ENCODE measurements at regions not wholly inside any gene's neighbourhood (a gene's known extent, or its start where the extent isn't known, plus 50 kb on each side); places are given as distances from the start of the nearest gene placed in this dataset.

GRCh38 chr9:107064378-107064777 is 201.4 kb downstream of the ZNF462 start:
- Mint-ChIP-seq H3K9me3 (peaks cover 1% of the 10 kb centered on the region), H3K4me1 (no peaks in the 10 kb centered on the region), H3K27ac (no peak overlapping the region), H3K4me3 (no peak overlapping the region), H3K27me3 (peaks cover 7% of the 10 kb centered on the region), H3K36me3 (no peaks in the 10 kb centered on the region)
- no peak for ATAC-seq (ENCODE audit: low read depth)
- no peak for DNase-seq
- POLR2A ChIA-PET, result no interaction called here

GRCh38 chr9:107065549-107065948 is 202.6 kb downstream of the ZNF462 start:
- POLR2A ChIA-PET, result no interaction called here
- Mint-ChIP-seq H3K4me3 (no peak overlapping the region), H3K27me3 (peaks cover 8% of the 10 kb centered on the region), H3K27ac (no peak overlapping the region), H3K4me1 (no peaks in the 10 kb centered on the region), H3K36me3 (no peaks in the 10 kb centered on the region), H3K9me3 (peaks cover 1% of the 10 kb centered on the region)
- no peak for ATAC-seq (ENCODE audit: low read depth)
- no peak for DNase-seq

GRCh38 chr9:107067739-107068416 is 204.9 kb downstream of the ZNF462 start:
- POLR2A ChIA-PET, result no interaction called here
- Mint-ChIP-seq H3K4me3 (no peak overlapping the region), H3K27ac (no peak overlapping the region), H3K27me3 (peaks cover 5% of the 10 kb centered on the region), H3K36me3 (no peaks in the 10 kb centered on the region), H3K9me3 (peaks cover 1% of the 10 kb centered on the region), H3K4me1 (no peaks in the 10 kb centered on the region)
- no peak for ATAC-seq (ENCODE audit: low read depth)
- no peak for DNase-seq

DNA sequence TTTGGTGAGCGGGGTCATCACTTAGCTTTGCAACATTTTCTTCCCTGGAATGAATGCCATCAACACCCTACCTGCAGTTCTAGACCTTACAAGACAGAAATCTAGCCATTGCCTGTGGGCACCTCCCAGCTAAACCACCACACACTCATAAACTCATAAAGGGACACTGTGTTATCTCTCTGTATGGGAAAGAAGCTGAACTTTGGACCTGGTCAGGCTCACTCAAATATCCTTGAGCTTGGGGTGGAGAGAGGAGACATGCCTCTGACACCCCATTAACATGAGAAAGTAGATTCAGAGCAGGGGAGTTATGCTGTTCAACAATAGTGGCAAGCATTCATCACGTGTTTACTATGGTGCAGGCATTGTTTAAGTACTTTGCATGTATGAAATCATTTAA is 205.6 kb downstream of the ZNF462 start:
- H3K27ac Mint-ChIP-seq, result no peak overlapping the region
- no peak overlapping the region for H3K4me3 Mint-ChIP-seq
- H3K36me3 Mint-ChIP-seq, result no peaks in the 10 kb centered on the region
- no peaks in the 10 kb centered on the region for H3K9me3 Mint-ChIP-seq
- ATAC-seq (ENCODE audit: low read depth) (no peak), DNase-seq (no peak)
- peaks cover 5% of the 10 kb centered on the region for H3K27me3 Mint-ChIP-seq
- POLR2A ChIA-PET, result no interaction called here
- H3K4me1 Mint-ChIP-seq, result no peaks in the 10 kb centered on the region

- Mint-ChIP-seq H3K4me3 (no peak overlapping the region), H3K27me3 (peaks cover 2% of the 10 kb centered on the region), H3K4me1 (no peaks in the 10 kb centered on the region), H3K36me3 (no peaks in the 10 kb centered on the region), H3K27ac (no peak overlapping the region), H3K9me3 (no peaks in the 10 kb centered on the region)
- DNase-seq (no peak), ATAC-seq (ENCODE audit: low read depth) (no peak)
- POLR2A ChIA-PET, result no interaction called here
Observed at GRCh38 chr9:107070586-107070985, 207.6 kb downstream of the ZNF462 start.

- POLR2A ChIA-PET, result no interaction called here
- no peak for ATAC-seq (ENCODE audit: low read depth)
- no peaks in the 10 kb centered on the region for H3K9me3 Mint-ChIP-seq
- no peak overlapping the region for H3K27ac Mint-ChIP-seq
- DNase-seq, result no peak
- H3K27me3 Mint-ChIP-seq, result peaks cover 2% of the 10 kb centered on the region
- no peaks in the 10 kb centered on the region for H3K36me3 Mint-ChIP-seq
- H3K4me3 Mint-ChIP-seq, result no peak overlapping the region
- H3K4me1 Mint-ChIP-seq, result no peaks in the 10 kb centered on the region
Observed at GRCh38 chr9:107078061-107078460, 205.0 kb upstream of the RAD23B start.

DNA sequence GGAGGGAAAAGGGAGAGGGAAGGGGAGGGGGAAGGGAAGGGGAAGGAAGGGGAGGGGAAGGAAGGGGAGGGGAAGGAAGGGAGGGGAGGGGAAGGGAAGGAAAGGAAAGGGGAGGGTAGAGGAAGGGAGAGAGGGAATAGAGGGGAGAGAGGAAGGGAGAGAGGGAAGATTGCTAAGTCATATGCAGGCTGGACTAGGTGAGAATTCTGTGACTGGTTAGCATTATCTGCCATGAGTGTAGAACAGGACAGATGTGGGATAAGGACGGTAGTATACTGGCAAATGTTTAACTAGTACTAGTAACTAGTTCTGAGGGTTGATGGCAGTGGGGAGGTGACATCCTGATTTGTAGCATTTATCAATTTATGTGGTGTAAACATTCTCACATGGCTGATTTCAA is 203.5 kb upstream of the RAD23B start:
- no peak for ATAC-seq (ENCODE audit: low read depth)
- H3K27ac Mint-ChIP-seq, result no peak overlapping the region
- no peaks in the 10 kb centered on the region for H3K9me3 Mint-ChIP-seq
- no peak overlapping the region for H3K4me3 Mint-ChIP-seq
- H3K4me1 Mint-ChIP-seq, result no peaks in the 10 kb centered on the region
- no peaks in the 10 kb centered on the region for H3K36me3 Mint-ChIP-seq
- POLR2A ChIA-PET, result no interaction called here
- DNase-seq, result no peak
- peaks cover 2% of the 10 kb centered on the region for H3K27me3 Mint-ChIP-seq

GRCh38 chr9:107080130-107080529 is 202.9 kb upstream of the RAD23B start:
- Mint-ChIP-seq H3K27me3 (peaks cover 2% of the 10 kb centered on the region), H3K4me1 (no peaks in the 10 kb centered on the region), H3K27ac (no peak overlapping the region), H3K36me3 (no peaks in the 10 kb centered on the region), H3K4me3 (no peak overlapping the region), H3K9me3 (no peaks in the 10 kb centered on the region)
- POLR2A ChIA-PET, result interaction anchor here (0.5 kb wide), 1 partner anchor 316 kb away, joined by 3 read pairs; no protein-coding TSS in a partner anchor
- ATAC-seq (ENCODE audit: low read depth) (no peak), DNase-seq (no peak)

- H3K27ac Mint-ChIP-seq, result no peak overlapping the region
- no peak overlapping the region for H3K4me3 Mint-ChIP-seq
- POLR2A ChIA-PET, result no interaction called here
- H3K4me1 Mint-ChIP-seq, result no peaks in the 10 kb centered on the region
- peaks cover 2% of the 10 kb centered on the region for H3K27me3 Mint-ChIP-seq
- H3K36me3 Mint-ChIP-seq, result no peaks in the 10 kb centered on the region
- no peaks in the 10 kb centered on the region for H3K9me3 Mint-ChIP-seq
- no peak for DNase-seq
- no peak for ATAC-seq (ENCODE audit: low read depth)
Observed at GRCh38 chr9:107086460-107086859, 196.6 kb upstream of the RAD23B start.

- Mint-ChIP-seq H3K9me3 (no peaks in the 10 kb centered on the region), H3K36me3 (no peaks in the 10 kb centered on the region), H3K4me1 (no peaks in the 10 kb centered on the region), H3K27me3 (peaks cover 4% of the 10 kb centered on the region), H3K27ac (no peak overlapping the region), H3K4me3 (no peak overlapping the region)
- POLR2A ChIA-PET, result no interaction called here
- DNase-seq, result no peak
- ATAC-seq (ENCODE audit: low read depth), result no peak
Observed at GRCh38 chr9:107087222-107087621, 195.9 kb upstream of the RAD23B start.

DNA sequence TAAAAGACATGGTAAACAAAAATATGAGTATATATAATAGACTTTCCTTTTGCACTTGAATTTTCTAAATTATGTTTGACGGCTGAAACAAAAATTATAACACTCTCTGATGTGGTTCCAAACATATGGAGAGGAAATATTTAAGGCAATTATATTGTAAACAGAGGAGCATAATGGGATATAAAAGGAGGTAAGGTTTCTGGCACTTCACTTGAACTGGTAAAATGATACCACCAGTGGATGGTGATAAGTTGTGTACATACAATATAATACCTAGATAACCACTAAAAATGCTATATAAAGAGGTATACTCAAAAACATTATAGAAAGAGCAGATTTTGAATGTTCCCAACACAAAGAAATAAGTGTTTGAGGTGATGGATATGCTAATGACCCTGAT is 192.9 kb upstream of the RAD23B start:
- H3K4me3 Mint-ChIP-seq, result no peak overlapping the region
- peaks cover 4% of the 10 kb centered on the region for H3K27me3 Mint-ChIP-seq
- ATAC-seq (ENCODE audit: low read depth), result no peak
- no peak for DNase-seq
- H3K27ac Mint-ChIP-seq, result no peak overlapping the region
- POLR2A ChIA-PET, result no interaction called here
- H3K9me3 Mint-ChIP-seq, result no peaks in the 10 kb centered on the region
- no peaks in the 10 kb centered on the region for H3K36me3 Mint-ChIP-seq
- no peaks in the 10 kb centered on the region for H3K4me1 Mint-ChIP-seq

DNA sequence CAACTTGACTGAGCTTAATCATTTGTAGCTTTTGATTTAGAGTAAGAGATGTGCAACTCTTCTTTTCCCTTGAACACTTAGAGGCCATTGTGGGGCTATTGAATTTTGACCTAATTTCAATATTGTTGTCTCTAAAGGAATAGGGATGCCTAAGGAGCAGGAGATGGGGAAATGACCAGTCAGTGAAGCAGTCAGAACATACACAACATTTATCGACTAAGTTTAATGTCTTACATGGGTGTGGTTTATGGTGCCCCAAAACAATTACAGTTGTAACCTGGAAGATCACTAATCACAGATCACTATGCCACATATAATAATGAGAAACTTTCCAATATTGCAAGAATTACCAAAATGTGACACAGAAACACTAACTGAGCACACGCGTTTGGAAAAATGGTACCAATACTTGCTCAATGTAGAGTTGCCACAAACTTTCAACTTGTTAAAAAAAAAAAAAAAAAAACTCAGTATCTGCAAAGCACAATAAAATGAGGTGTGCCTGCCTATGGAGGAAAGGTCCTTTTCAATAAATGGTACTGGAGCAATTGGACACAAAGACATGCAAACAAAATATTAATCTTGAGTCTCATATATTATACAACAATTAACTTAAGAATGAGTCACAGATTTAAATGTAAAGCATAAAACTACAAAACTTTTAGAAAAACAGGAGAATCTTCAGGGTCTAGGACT is 189.6 kb upstream of the RAD23B start:
- Mint-ChIP-seq H3K4me3 (no peak overlapping the region), H3K4me1 (no peaks in the 10 kb centered on the region), H3K9me3 (no peaks in the 10 kb centered on the region), H3K27me3 (peaks cover 4% of the 10 kb centered on the region), H3K36me3 (no peaks in the 10 kb centered on the region), H3K27ac (no peak overlapping the region)
- POLR2A ChIA-PET, result no interaction called here
- ATAC-seq (ENCODE audit: low read depth) (no peak), DNase-seq (no peak)

GRCh38 chr9:107094370-107094769 is 188.7 kb upstream of the RAD23B start:
- H3K27ac Mint-ChIP-seq, result no peak overlapping the region
- no peaks in the 10 kb centered on the region for H3K9me3 Mint-ChIP-seq
- DNase-seq (no peak), ATAC-seq (ENCODE audit: low read depth) (no peak)
- H3K27me3 Mint-ChIP-seq, result peaks cover 2% of the 10 kb centered on the region
- H3K36me3 Mint-ChIP-seq, result no peaks in the 10 kb centered on the region
- H3K4me3 Mint-ChIP-seq, result no peak overlapping the region
- POLR2A ChIA-PET, result no interaction called here
- H3K4me1 Mint-ChIP-seq, result no peaks in the 10 kb centered on the region

DNA sequence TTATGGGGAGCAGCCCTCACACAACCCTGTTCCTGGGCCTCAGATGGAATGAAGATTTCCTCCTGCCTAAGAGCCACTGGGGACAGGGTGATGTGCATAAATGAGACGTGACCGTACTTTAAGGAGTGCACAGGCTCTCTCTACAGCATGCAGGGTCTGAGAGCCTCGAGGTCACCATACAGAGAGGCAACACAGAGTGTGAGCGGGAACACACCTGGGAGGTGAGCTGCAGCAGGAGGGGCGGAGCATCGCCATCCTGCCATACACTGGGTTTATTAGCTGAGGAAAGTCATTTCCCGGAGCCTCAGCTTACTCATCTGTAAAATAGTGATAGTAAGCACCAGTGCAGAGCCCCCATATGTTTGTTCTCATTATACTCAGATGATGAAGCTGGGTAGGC is 182.5 kb upstream of the RAD23B start:
- H3K9me3 Mint-ChIP-seq, result no peaks in the 10 kb centered on the region
- H3K27ac Mint-ChIP-seq, result no peak overlapping the region
- ATAC-seq (ENCODE audit: low read depth), result no peak
- H3K4me3 Mint-ChIP-seq, result no peak overlapping the region
- no peaks in the 10 kb centered on the region for H3K4me1 Mint-ChIP-seq
- POLR2A ChIA-PET, result no interaction called here
- no peak for DNase-seq
- no peaks in the 10 kb centered on the region for H3K36me3 Mint-ChIP-seq
- H3K27me3 Mint-ChIP-seq, result no peaks in the 10 kb centered on the region

Data from activated naive CD8-positive, alpha-beta T cell treated with anti-CD3 and anti-CD28 coated beads, Interleukin-2, amount 10 ng/mL, durations not matched to agents 7 days and 5 days (primary cell).